ENCODE measurements at regions not wholly inside any gene's neighbourhood (a gene's known extent, or its start where the extent isn't known, plus 50 kb on each side); places are given as distances from the start of the nearest gene placed in this dataset.

GRCh38 chr11:41861838-41862237, 402.4 kb upstream of the LRRC4C start:
- DNase-seq (ENCODE audit: low read depth in 2 of 2): no peak

GRCh38 chr11:41866525-41866924, 407.1 kb upstream of the LRRC4C start:
- DNase-seq (ENCODE audit: low read depth in 2 of 2): no peak

- no peak for DNase-seq (ENCODE audit: low read depth in 2 of 2)
Measured at GRCh38 chr11:41868606-41869005, 409.2 kb upstream of the LRRC4C start.

GRCh38 chr11:41872426-41872825, 413.0 kb upstream of the LRRC4C start:
- DNase-seq (ENCODE audit: low read depth in 2 of 2): no peak

- DNase-seq (ENCODE audit: low read depth in 2 of 2): no peak
Measured at GRCh38 chr11:41872870-41873269, 413.4 kb upstream of the LRRC4C start.

GRCh38 chr11:41878095-41878494, 418.6 kb upstream of the LRRC4C start:
- DNase-seq (ENCODE audit: low read depth in 2 of 2): no peak

- DNase-seq (ENCODE audit: low read depth in 2 of 2): no peak
Measured at GRCh38 chr11:41879214-41879613, 419.8 kb upstream of the LRRC4C start.

GRCh38 chr11:41895081-41895480, 435.6 kb upstream of the LRRC4C start:
- DNase-seq (ENCODE audit: low read depth in 2 of 2): no peak

GRCh38 chr11:41897991-41898390, 438.5 kb upstream of the LRRC4C start:
- no peak for DNase-seq (ENCODE audit: low read depth in 2 of 2)

- no peak for DNase-seq (ENCODE audit: low read depth in 2 of 2)
Measured at GRCh38 chr11:41917900-41918299, 458.4 kb upstream of the LRRC4C start.

GRCh38 chr11:41920374-41920773, 460.9 kb upstream of the LRRC4C start:
- DNase-seq (ENCODE audit: low read depth in 2 of 2): no peak

- DNase-seq (ENCODE audit: low read depth in 2 of 2): no peak
Measured at GRCh38 chr11:41921746-41922390, 462.4 kb upstream of the LRRC4C start.

GRCh38 chr11:41926339-41926738, 466.9 kb upstream of the LRRC4C start:
- DNase-seq (ENCODE audit: low read depth in 2 of 2): no peak

GRCh38 chr11:41935241-41935640, 475.8 kb upstream of the LRRC4C start:
- DNase-seq (ENCODE audit: low read depth in 2 of 2): no peak

- no peak for DNase-seq (ENCODE audit: low read depth in 2 of 2)
Measured at GRCh38 chr11:41935795-41936194, 476.3 kb upstream of the LRRC4C start.

GRCh38 chr11:41943656-41944055, 484.2 kb upstream of the LRRC4C start:
- DNase-seq (ENCODE audit: low read depth in 2 of 2): no peak

- DNase-seq (ENCODE audit: low read depth in 2 of 2): no peak
Measured at GRCh38 chr11:41947392-41947791, 487.9 kb upstream of the LRRC4C start.

- DNase-seq (ENCODE audit: low read depth in 2 of 2): no peak
Measured at GRCh38 chr11:41950470-41951143, 491.2 kb upstream of the LRRC4C start.

GRCh38 chr11:41954034-41954433, 494.6 kb upstream of the LRRC4C start:
- DNase-seq (ENCODE audit: low read depth in 2 of 2): no peak

GRCh38 chr11:41955066-41955465, 495.6 kb upstream of the LRRC4C start:
- DNase-seq (ENCODE audit: low read depth in 2 of 2): no peak

GRCh38 chr11:41955635-41956400, 496.4 kb upstream of the LRRC4C start:
- DNase-seq (ENCODE audit: low read depth in 2 of 2): no peak

GRCh38 chr11:41963406-41963805, 504.0 kb upstream of the LRRC4C start:
- DNase-seq (ENCODE audit: low read depth in 2 of 2): no peak

- DNase-seq (ENCODE audit: low read depth in 2 of 2): no peak
Measured at GRCh38 chr11:41970681-41971080, 511.2 kb upstream of the LRRC4C start.

Data from stimulated activated CD4-positive, alpha-beta T cell treated with anti-CD3 and anti-CD28 coated beads, Interleukin-4, amount 100 ng/mL, for 48 hours (primary cell).